IMR-90 (cell line): ENCODE measurements at regions not wholly inside any gene's neighbourhood (a gene's known extent, or its start where the extent isn't known, plus 50 kb on each side); places are given as distances from the start of the nearest gene placed in this dataset.
A peak's percentile ranks its signal among the peaks of the same experiment; 100 is the strongest.

Experiments used
- ATAC-seq: fragments of 200-7000 bp; cut with Tn5 transposase; 2 replicates; pipeline ENCODE4 v1.9.1; 2020; ENCODE audit warnings: low read depth, mild to moderate bottlenecking, moderate library complexity
- BruUV-seq: library from RNA; stranded (reverse); fragments of 400-500 nt; replicated peaks from 2 replicates; lab custom pipeline; 2021; lab: Mats Ljungman, UMichigan
- CTCF ChIA-PET: fragments of 300-600 bp; formaldehyde crosslinking; extraction: SDS; loops from one replicate; lab custom pipeline; 2021; ENCODE audit warnings: antibody characterized with exemption; lab: Yijun Ruan, JAX
- POLR2A ChIA-PET: fragments of 300-600 bp; sonication (Branson Sonifier 250); formaldehyde crosslinking; loops from one replicate; lab custom pipeline; 2022; ENCODE audit warnings: antibody characterized with exemption; ENCODE audit not compliant: unreplicated experiment; lab: Charles Lee
- DNase-seq: peaks from one replicate; pipeline ENCODE4 v3.0.0; 2013
- H2AFZ ChIP-seq: replicated peaks from 2 replicates; pipeline ENCODE3; 2013; ENCODE audit warnings: low read length, mild to moderate bottlenecking; ENCODE audit not compliant: poor library complexity
- H2AK5ac ChIP-seq: 2 replicates; pipeline ENCODE4 v1.6.1; 2013; ENCODE audit warnings: low read depth, low read length, inconsistent platforms
- H2AK9ac ChIP-seq: replicated peaks from 2 replicates; pipeline ENCODE3; 2013; ENCODE audit warnings: mild to moderate bottlenecking, low read depth, low read length, moderate library complexity; ENCODE audit not compliant: poor library complexity
- H2BK120ac ChIP-seq: 2 replicates; pipeline ENCODE4 v1.6.1; 2013; ENCODE audit warnings: low read depth, low read length, inconsistent platforms
- H2BK15ac ChIP-seq: 3 replicates; pipeline ENCODE4 v1.6.1; 2013; ENCODE audit warnings: low read depth, low read length, inconsistent platforms
- H2BK20ac ChIP-seq: 2 replicates; pipeline ENCODE4 v1.6.1; 2013; ENCODE audit warnings: low read depth, mild to moderate bottlenecking, inconsistent platforms, low read length, moderate library complexity
- H2BK5ac ChIP-seq: 2 replicates; pipeline ENCODE4 v1.6.1; 2013; ENCODE audit warnings: mild to moderate bottlenecking, low read depth, low read length, inconsistent platforms; ENCODE audit not compliant: poor library complexity, severe bottlenecking
- H3K14ac ChIP-seq: replicated peaks from 2 replicates; pipeline ENCODE4 v1.6.1; 2013; ENCODE audit warnings: low read depth, low read length, inconsistent platforms
- H3K18ac ChIP-seq: 2 replicates; pipeline ENCODE4 v1.6.1; 2013; ENCODE audit warnings: low read depth, low read length, control low read depth
- H3K23ac ChIP-seq: 2 replicates; pipeline ENCODE4 v1.6.1; 2013; ENCODE audit warnings: low read depth, low read length, inconsistent platforms
- H3K27ac ChIP-seq: 2 replicates; pipeline ENCODE4 v1.5.1; 2013; ENCODE audit warnings: mild to moderate bottlenecking, control low read depth, low read length; ENCODE audit not compliant: insufficient read depth
- H3K27me3 ChIP-seq: 2 replicates; pipeline ENCODE4 v1.6.1; 2013; ENCODE audit warnings: low read length; ENCODE audit not compliant: control insufficient read depth, insufficient read depth
- H3K36me3 ChIP-seq: 2 replicates; pipeline ENCODE4 v1.6.1; 2013; ENCODE audit warnings: low read length, mixed read lengths; ENCODE audit not compliant: control insufficient read depth, insufficient read depth
- H3K4ac ChIP-seq: 2 replicates; pipeline ENCODE4 v1.6.1; 2013; ENCODE audit warnings: low read depth, low read length, inconsistent platforms
- H3K4me1 ChIP-seq: 2 replicates; pipeline ENCODE4 v1.6.1; 2013; ENCODE audit warnings: low read length, mixed read lengths; ENCODE audit not compliant: control insufficient read depth, insufficient read depth
- H3K4me2 ChIP-seq: 2 replicates; pipeline ENCODE4 v1.6.1; 2013; ENCODE audit warnings: low read depth, mild to moderate bottlenecking, control low read depth, low read length, moderate library complexity
- H3K4me3 ChIP-seq: 2 replicates; pipeline ENCODE4 v1.5.1; 2013; ENCODE audit warnings: low read depth, mild to moderate bottlenecking, control low read depth, low read length, moderate library complexity; ENCODE audit not compliant: insufficient read depth
- H3K56ac ChIP-seq: 2 replicates; pipeline ENCODE4 v1.6.1; 2013; ENCODE audit warnings: low read length, inconsistent platforms; ENCODE audit not compliant: insufficient read depth; ENCODE audit errors: extremely low read depth
- H3K79me1 ChIP-seq, 2 experiments: 2 replicates each; pipeline ENCODE4 v1.6.1; 2013; ENCODE audit warnings: low read length in 2 of 2, inconsistent platforms in 1 of 2, low read depth in 1 of 2
- H3K9ac ChIP-seq: 2 replicates; pipeline ENCODE4 v1.6.1; 2013; ENCODE audit warnings: low read depth, low read length, control low read depth
- H3K9me1 ChIP-seq: 2 replicates; pipeline ENCODE4 v1.6.1; 2013; ENCODE audit warnings: low read length, inconsistent platforms; ENCODE audit not compliant: insufficient read depth
- H3K9me3 ChIP-seq: 2 replicates; pipeline ENCODE4 v1.6.1; 2013; ENCODE audit warnings: low read length; ENCODE audit not compliant: control insufficient read depth, insufficient read depth
- H4K20me1 ChIP-seq: 2 replicates; pipeline ENCODE4 v1.6.1; 2013; ENCODE audit warnings: low read length, inconsistent platforms; ENCODE audit not compliant: insufficient read depth
- H4K5ac ChIP-seq: 2 replicates; pipeline ENCODE4 v1.6.1; 2013; ENCODE audit warnings: mild to moderate bottlenecking, low read depth, low read length, control low read depth
- H4K8ac ChIP-seq, 2 experiments: 2 replicates each; pipeline ENCODE4 v1.6.1; 2013; ENCODE audit warnings: low read depth in 2 of 2, low read length in 2 of 2, control low read depth in 1 of 2, inconsistent platforms in 1 of 2
- H4K91ac ChIP-seq: 2 replicates; pipeline ENCODE4 v1.6.1; 2013; ENCODE audit warnings: low read depth, low read length, inconsistent platforms; ENCODE audit not compliant: insufficient read depth
- BHLHE40 ChIP-seq: fragments of 150-350 bp; IDR thresholded peaks from 2 replicates; pipeline ENCODE4 v1.6.1; 2016; ENCODE audit warnings: mild to moderate bottlenecking, low read depth, low read length
- CEBPB ChIP-seq: IDR thresholded peaks from 2 replicates; pipeline ENCODE4 v1.6.1; 2012; ENCODE audit warnings: low read depth, low read length, improper control_type of control experiment
- NFE2L2 ChIP-seq: fragments of 150-350 bp; IDR thresholded peaks from 2 replicates; pipeline ENCODE4 v1.6.1; 2016; ENCODE audit warnings: low read depth, mild to moderate bottlenecking, low read length
- POLR2A ChIP-seq: IDR thresholded peaks from 2 replicates; pipeline ENCODE4 v1.6.1; 2012; ENCODE audit warnings: mild to moderate bottlenecking, low read depth, low read length
- SMC3 ChIP-seq: fragments of 150-350 bp; IDR thresholded peaks from 2 replicates; pipeline ENCODE4 v1.6.1; 2016; ENCODE audit warnings: low read depth, mild to moderate bottlenecking, antibody characterized with exemption, low read length, moderate library complexity
- USF2 ChIP-seq: fragments of 150-350 bp; IDR thresholded peaks from 2 replicates; pipeline ENCODE4 v1.6.1; 2017; ENCODE audit warnings: mild to moderate bottlenecking, antibody characterized with exemption, low read length, low read depth
- WGBS, 2 experiments: methylation state at CpG; one replicate each; pipeline versions ENCODE4 v1.1.5 to v1.1.7; 2013; ENCODE audit warnings: missing lambda C conversion rate in 2 of 2; ENCODE audit not compliant: insufficient read length in 1 of 2; ENCODE audit errors: extremely low coverage in 2 of 2; 5-methylcytosine and 5-hydroxymethylcytosine counted together
- dilution Hi-C: fragments of 300-500 bp; cut with HindIII; formaldehyde crosslinking; loops from one replicate; pipeline ENCODE4 v1.14.3; 2018; ENCODE audit warnings: low sequenced_read_pairs; ENCODE audit not compliant: unreplicated experiment
- in situ Hi-C: fragments of 300-500 bp; cut with MboI; formaldehyde crosslinking; loops from 3 replicates; pipeline ENCODE4 v1.14.3; 2019; ENCODE audit warnings: low sequenced_read_pairs, inconsistent platforms, mixed read lengths
- intact Hi-C: fragments of 100-400 bp; cut with micrococcal nuclease; formaldehyde crosslinking; loops from 2 replicates; pipeline ENCODE4 v1.10.0; 2022

GRCh38 chr10:21355591-21356011, 169.9 kb downstream of the SKIDA1 start:
- no peak overlapping the region for H4K5ac ChIP-seq
- POLR2A ChIA-PET, result no interaction called here
- no peak overlapping the region for H3K9ac ChIP-seq

More at GRCh38 chr10:21355591-21356011, 169.9 kb downstream of the SKIDA1 start:
- BruUV-seq, result no TSS peak
- Histone ChIP-seq H2BK5ac (no peak overlapping the region), H2BK120ac (no peak overlapping the region), H4K20me1 (no peaks in the 10 kb centered on the region), H4K8ac (no peak overlapping the region), H3K18ac (peak overlapping the region; percentile 48; the same call in 1 of the 2 replicates), H3K79me1 (no peaks in the 10 kb centered on the region), H3K9me1 (no peaks in the 10 kb centered on the region), H3K4ac (no peak overlapping the region), H3K4me1 (peaks cover 4% of the 10 kb centered on the region; the same call in 1 of the 2 replicates), H3K36me3 (no peaks in the 10 kb centered on the region), H2AFZ (no peak overlapping the region), H2BK15ac (no peak overlapping the region), H3K4me3 (no peak overlapping the region), H2AK9ac (no peak overlapping the region), H3K23ac (no peak overlapping the region), H3K4me2 (no peak overlapping the region; the same call in 1 of the 2 replicates), H3K27me3 (no peaks in the 10 kb centered on the region; the same call in 1 of the 2 replicates), H3K9me3 (no peaks in the 10 kb centered on the region), H3K56ac (no peak overlapping the region), H2BK20ac (0 out of 2 replicates have a peak overlapping the region, but pooled peaks have one; percentile 16), H3K14ac (no peak overlapping the region), H2AK5ac (no peak overlapping the region), H3K27ac (no peak overlapping the region), H4K91ac (no peak overlapping the region)
- CTCF ChIA-PET, result interaction anchor here (1.1 kb wide), 1 partner anchor 76 kb away, joined by 3 read pairs; no protein-coding TSS in a partner anchor
- in situ Hi-C loops, result no loop called here
- intact Hi-C loops, result no loop called here
- dilution Hi-C loops, result no loop called here
- peak; percentile 69 for DNase-seq
- WGBS, 2 experiments, result 63% methylated on average over 1 of the region's 2 CpGs; no CpG with 5 or more reads in 1 of the 2 experiments
- peak; percentile 14; the same call in 1 of the 2 replicates for ATAC-seq
- no peak for TF ChIP-seq USF2
- TF ChIP-seq BHLHE40, result no peak
- no peak for TF ChIP-seq CEBPB
- no peak for TF ChIP-seq NFE2L2
- TF ChIP-seq SMC3, result no peak
- no peak for TF ChIP-seq POLR2A
